Activated CD4-positive, alpha-beta T cell treated with anti-CD3 and anti-CD28 coated beads for 36 hours (primary cell): ENCODE measurements at regions not wholly inside any gene's neighbourhood (a gene's known extent, or its start where the extent isn't known, plus 50 kb on each side); places are given as distances from the start of the nearest gene placed in this dataset.
"Not testable (repeated sequence)": the region's sequence is repeated elsewhere in the genome, so short reads cannot be mapped to it uniquely, and the experiment has no call there.

Experiments used
- ATAC-seq: fragments of 200-7000 bp; cut with Tn5 transposase; one replicate; pipeline ENCODE4 v1.10.0; 2021; ENCODE audit warnings: mild to moderate bottlenecking, moderate library complexity
- CTCF ChIA-PET: fragments of 350-600 bp; sonication (Branson Sonifier 250); formaldehyde crosslinking; loops from one replicate; lab custom pipeline; 2021; ENCODE audit warnings: antibody characterized with exemption; lab: Charles Lee
- POLR2A ChIA-PET: fragments of 350-600 bp; sonication (Branson Sonifier 250); formaldehyde crosslinking; loops from one replicate; lab custom pipeline; 2021; ENCODE audit warnings: antibody characterized with exemption, inconsistent platforms; lab: Charles Lee
- DNase-seq: peaks from one replicate; pipeline ENCODE4 v3.0.0-alpha.2; 2020
- H3K27ac Mint-ChIP-seq: one replicate; pipeline ENCODE4 v1.8.0; 2021; ENCODE audit warnings: mixed read lengths
- H3K27me3 Mint-ChIP-seq: one replicate; pipeline ENCODE4 v1.8.0; 2021; ENCODE audit warnings: mixed read lengths
- H3K36me3 Mint-ChIP-seq: one replicate; pipeline ENCODE4 v1.8.0; 2021; ENCODE audit warnings: low read depth, mixed read lengths
- H3K4me1 Mint-ChIP-seq: one replicate; pipeline ENCODE4 v1.8.0; 2021; ENCODE audit warnings: mixed read lengths
- H3K4me3 Mint-ChIP-seq: one replicate; pipeline ENCODE4 v1.8.0; 2021; ENCODE audit warnings: mild to moderate bottlenecking, moderate library complexity, mixed read lengths
- H3K9me3 Mint-ChIP-seq: one replicate; pipeline ENCODE4 v1.8.0; 2021; ENCODE audit warnings: low read depth, mixed read lengths
- intact Hi-C, 2 experiments: fragments of 100-400 bp; cut with DNase I in 1 of 2; cut with micrococcal nuclease in 1 of 2; formaldehyde crosslinking; loops; one replicate each; pipeline versions ENCODE4 v1.14.2 to v1.15.1; 2022 to 2024; cut with DNase I, micrococcal nuclease

- Mint-ChIP-seq H3K27ac (no peak overlapping the region), H3K27me3 (peaks cover 11% of the 10 kb centered on the region), H3K36me3 (no peaks in the 10 kb centered on the region), H3K4me3 (no peak overlapping the region), H3K9me3 (no peaks in the 10 kb centered on the region), H3K4me1 (no peaks in the 10 kb centered on the region)
- CTCF ChIA-PET, result no interaction called here
- POLR2A ChIA-PET, result no interaction called here
- intact Hi-C loops, result no loop called here
- ATAC-seq (no peak), DNase-seq (no peak)
These were observed 374.9 kb upstream of the PODXL start for GRCh38 chr7:131931370-131931769.

- ChIA-PET POLR2A (no interaction called here), CTCF (no interaction called here)
These were observed 373.2 kb upstream of the PODXL start for GRCh38 chr7:131929632-131930031.

DNA sequence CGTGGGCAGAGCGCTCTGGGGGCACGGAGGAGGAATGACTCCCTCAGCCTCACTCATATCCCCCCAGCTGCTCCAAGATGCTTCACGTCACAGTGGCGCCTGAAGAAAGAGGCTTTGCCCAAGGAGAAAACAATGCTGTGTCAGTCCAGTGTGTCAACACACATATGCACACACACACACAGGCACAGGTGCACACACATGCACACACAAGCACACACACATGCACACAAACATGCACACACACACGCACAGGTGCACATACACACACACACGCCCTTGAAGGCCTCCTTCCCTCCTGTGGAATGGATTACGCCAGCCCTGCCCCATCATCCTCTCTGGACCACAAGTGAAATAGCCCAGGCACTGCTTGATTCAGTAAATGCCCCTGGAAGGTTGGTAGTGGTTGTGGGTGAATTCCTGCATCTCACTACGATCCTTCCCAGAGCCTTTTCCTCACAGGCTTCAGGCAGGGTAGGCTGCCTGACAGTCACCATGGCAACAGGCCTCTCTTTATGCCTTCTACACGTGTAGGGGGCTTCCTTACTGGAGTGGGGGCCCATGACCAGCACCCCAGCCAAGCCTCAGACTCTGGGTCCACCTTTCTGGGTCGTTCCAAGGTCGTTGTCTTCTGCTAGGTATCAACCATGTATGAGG, 371.5 kb upstream of the PODXL start:
- CTCF ChIA-PET, result no interaction called here
- POLR2A ChIA-PET, result no interaction called here
- no peak for ATAC-seq

More at GRCh38 chr7:131929632-131930031, 373.2 kb upstream of the PODXL start:
- Mint-ChIP-seq H3K27ac (no peak overlapping the region), H3K4me3 (no peak overlapping the region), H3K4me1 (peaks cover 4% of the 10 kb centered on the region), H3K9me3 (no peaks in the 10 kb centered on the region), H3K27me3 (peaks cover 8% of the 10 kb centered on the region), H3K36me3 (no peaks in the 10 kb centered on the region)
- no peak for ATAC-seq
- intact Hi-C loops, result no loop called here
- DNase-seq, result no peak

DNA sequence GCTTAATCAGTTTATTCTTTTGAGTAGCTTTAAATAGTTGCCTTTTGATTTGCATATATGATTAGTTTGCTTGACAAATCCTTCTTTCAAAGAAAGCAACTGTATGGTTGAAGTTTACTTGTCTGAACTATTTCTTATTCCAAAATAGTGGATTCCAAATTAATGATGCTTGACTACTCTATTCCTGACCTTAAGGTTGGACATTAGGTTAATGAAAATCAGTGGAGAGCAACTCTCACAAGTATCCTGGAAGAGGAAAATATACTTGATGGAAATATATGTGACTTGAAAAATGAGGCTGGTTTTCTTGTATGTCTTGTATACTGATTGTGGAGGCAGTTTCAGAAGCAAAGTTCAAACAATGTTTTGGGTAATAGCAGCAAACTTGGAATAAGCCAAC, 369.2 kb upstream of the PODXL start:
- H3K4me3 Mint-ChIP-seq, result no peak overlapping the region
- ChIA-PET CTCF (interaction anchor here (0.8 kb wide), 1 partner anchor 234 kb away, joined by 3 read pairs; no protein-coding TSS in a partner anchor), POLR2A (no interaction called here)
- intact Hi-C loops, result no loop called here
- no peak overlapping the region for H3K27ac Mint-ChIP-seq
- no peaks in the 10 kb centered on the region for H3K9me3 Mint-ChIP-seq
- no peak for ATAC-seq
- peaks cover 6% of the 10 kb centered on the region for H3K27me3 Mint-ChIP-seq
- H3K36me3 Mint-ChIP-seq, result no peaks in the 10 kb centered on the region
- peaks cover 4% of the 10 kb centered on the region for H3K4me1 Mint-ChIP-seq
- no peak for DNase-seq

More for the DNA sequence above, 371.5 kb upstream of the PODXL start:
- DNase-seq, result no peak
- Mint-ChIP-seq H3K4me3 (no peak overlapping the region), H3K9me3 (no peaks in the 10 kb centered on the region), H3K27ac (no peak overlapping the region), H3K27me3 (peaks cover 6% of the 10 kb centered on the region), H3K4me1 (peaks cover 4% of the 10 kb centered on the region), H3K36me3 (no peaks in the 10 kb centered on the region)
- intact Hi-C loops, result no loop called here

DNA sequence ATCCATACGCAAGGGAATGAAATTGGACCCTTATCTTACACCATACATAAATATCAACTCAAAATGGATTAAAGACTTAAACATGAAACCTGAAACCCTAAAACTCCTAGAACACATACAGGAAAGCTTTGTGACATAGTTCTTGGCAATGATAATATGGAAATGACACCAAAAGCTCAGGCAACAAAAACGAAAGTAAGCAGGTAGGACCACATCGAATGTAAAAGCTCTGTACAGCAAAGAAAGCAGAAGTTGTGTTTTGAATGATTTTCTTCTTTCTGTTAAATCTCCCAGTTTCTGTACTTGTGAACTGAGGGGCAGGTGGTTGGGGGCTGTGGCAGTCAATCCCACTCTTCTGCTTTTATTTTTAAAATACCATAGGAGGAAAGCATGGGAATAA, 368.4 kb upstream of the PODXL start:
- ATAC-seq, result no peak
- intact Hi-C loops, result no loop called here
- Mint-ChIP-seq H3K27me3 (peaks cover 6% of the 10 kb centered on the region), H3K4me1 (peaks cover 4% of the 10 kb centered on the region), H3K9me3 (no peaks in the 10 kb centered on the region), H3K27ac (no peak overlapping the region), H3K4me3 (no peak overlapping the region), H3K36me3 (no peaks in the 10 kb centered on the region)
- ChIA-PET POLR2A (no interaction called here), CTCF (interaction anchor here (0.8 kb wide), 1 partner anchor 233 kb away, joined by 3 read pairs; no protein-coding TSS in a partner anchor)
- DNase-seq, result no peak

- H3K4me1 Mint-ChIP-seq, DNase-seq, ATAC-seq, H3K27me3 Mint-ChIP-seq, H3K36me3 Mint-ChIP-seq, H3K4me3 Mint-ChIP-seq, POLR2A ChIA-PET, H3K9me3 Mint-ChIP-seq, H3K27ac Mint-ChIP-seq, intact Hi-C loops: not testable (repeated sequence)
- CTCF ChIA-PET, result interaction anchor here (0.5 kb wide), 1 partner anchor 312 kb away, joined by 3 read pairs; no protein-coding TSS in a partner anchor
These were observed 366.5 kb upstream of the PODXL start for GRCh38 chr7:131922948-131923347.

- DNase-seq (no peak), ATAC-seq (no peak)
- Mint-ChIP-seq H3K36me3 (no peaks in the 10 kb centered on the region), H3K27ac (no peak overlapping the region), H3K27me3 (peaks cover 3% of the 10 kb centered on the region), H3K4me3 (no peak overlapping the region), H3K4me1 (peaks cover 4% of the 10 kb centered on the region), H3K9me3 (no peaks in the 10 kb centered on the region)
- CTCF ChIA-PET, result interaction anchor here (1.3 kb wide), 1 partner anchor 13 kb away, joined by 3 read pairs; no protein-coding TSS in a partner anchor
- POLR2A ChIA-PET, result no interaction called here
- intact Hi-C loops, result no loop called here
These were observed 364.6 kb upstream of the PODXL start for GRCh38 chr7:131921016-131921415.

DNA sequence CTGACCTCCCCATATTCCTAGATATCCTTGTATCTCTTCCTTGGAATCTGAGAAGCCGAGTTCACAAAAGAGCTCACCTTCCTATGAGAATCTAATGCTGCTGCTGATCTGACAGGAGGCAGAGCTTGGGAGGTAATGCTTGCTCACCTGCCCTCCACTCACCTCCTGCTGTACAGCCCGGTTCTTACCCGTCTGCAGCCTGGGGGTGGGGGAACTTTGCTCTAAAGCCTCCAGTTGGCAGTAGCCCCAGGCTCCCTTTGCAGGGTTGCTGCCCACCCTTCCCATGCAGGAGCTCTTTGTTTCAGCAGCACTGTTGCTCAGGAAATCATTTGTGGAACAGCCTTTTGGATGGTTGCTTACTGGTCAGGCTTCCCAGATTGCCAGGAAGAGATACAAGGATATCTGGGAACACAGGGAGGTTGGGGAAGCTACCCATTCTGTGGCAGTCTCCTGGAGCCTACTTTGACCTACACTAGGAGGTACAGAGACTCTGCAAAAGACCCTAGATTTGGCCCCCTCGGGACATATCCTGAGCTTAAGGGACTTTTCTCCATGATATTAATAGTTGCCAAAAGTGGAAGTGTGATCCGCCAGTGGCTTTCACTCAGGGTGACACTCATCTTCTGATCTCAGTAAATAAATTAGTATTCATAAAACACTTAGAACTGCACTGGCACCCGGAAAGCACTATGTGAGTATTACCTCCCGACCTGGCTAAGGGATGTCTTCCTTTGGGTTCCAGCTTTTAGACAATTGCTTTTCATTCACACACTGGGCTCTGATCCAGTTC, 363.7 kb upstream of the PODXL start:
- Mint-ChIP-seq H3K36me3 (no peaks in the 10 kb centered on the region), H3K4me3 (no peak overlapping the region), H3K27me3 (peaks cover 3% of the 10 kb centered on the region), H3K27ac (no peak overlapping the region), H3K4me1 (peaks cover 4% of the 10 kb centered on the region), H3K9me3 (no peaks in the 10 kb centered on the region)
- ChIA-PET POLR2A (no interaction called here), CTCF (interaction anchor here (0.7 kb wide), 1 partner anchor 25 kb away, joined by 3 read pairs; no protein-coding TSS in a partner anchor)
- intact Hi-C loops, result no loop called here
- ATAC-seq, result no peak
- DNase-seq, result no peak

DNA sequence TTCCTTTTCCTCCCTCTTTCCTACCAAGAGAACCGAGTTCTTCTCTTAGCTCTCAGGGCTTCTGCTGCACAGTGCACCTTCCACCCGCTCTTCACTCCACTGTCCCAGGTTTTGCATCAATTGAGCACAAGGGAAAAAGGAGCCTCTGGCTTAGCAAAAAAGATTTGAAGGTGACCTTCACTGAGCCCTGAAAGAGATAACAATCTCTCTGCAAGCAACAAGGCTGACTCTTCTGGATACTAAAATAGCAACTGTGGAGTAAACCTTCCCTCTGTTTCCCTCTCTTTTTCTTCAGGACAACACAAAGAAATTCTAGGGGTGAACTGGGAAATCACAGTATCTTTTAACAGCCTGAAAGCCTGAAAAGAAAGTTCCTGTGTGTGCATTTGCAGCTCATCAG, 354.7 kb upstream of the PODXL start:
- no peaks in the 10 kb centered on the region for H3K9me3 Mint-ChIP-seq
- H3K27ac Mint-ChIP-seq, result no peak overlapping the region
- ATAC-seq (no peak), DNase-seq (no peak)
- no peaks in the 10 kb centered on the region for H3K36me3 Mint-ChIP-seq
- POLR2A ChIA-PET, result no interaction called here
- peaks cover 42% of the 10 kb centered on the region for H3K27me3 Mint-ChIP-seq
- H3K4me3 Mint-ChIP-seq, result no peak overlapping the region
- H3K4me1 Mint-ChIP-seq, result no peaks in the 10 kb centered on the region
- CTCF ChIA-PET, result no interaction called here
- intact Hi-C loops, result no loop called here

GRCh38 chr7:131909151-131909768, 352.8 kb upstream of the PODXL start:
- Mint-ChIP-seq H3K27ac (no peak overlapping the region), H3K9me3 (no peaks in the 10 kb centered on the region), H3K27me3 (peaks cover 42% of the 10 kb centered on the region), H3K36me3 (no peaks in the 10 kb centered on the region), H3K4me1 (no peaks in the 10 kb centered on the region), H3K4me3 (no peak overlapping the region)
- intact Hi-C loops, result no loop called here
- ATAC-seq, result no peak
- DNase-seq, result no peak
- ChIA-PET CTCF (no interaction called here), POLR2A (no interaction called here)

GRCh38 chr7:131908714-131909113, 352.3 kb upstream of the PODXL start:
- DNase-seq, result no peak
- no peaks in the 10 kb centered on the region for H3K9me3 Mint-ChIP-seq
- POLR2A ChIA-PET, result no interaction called here
- no peak overlapping the region for H3K27ac Mint-ChIP-seq
- no peak for ATAC-seq
- CTCF ChIA-PET, result interaction anchor here (1.3 kb wide), 1 partner anchor 13 kb away, joined by 3 read pairs; no protein-coding TSS in a partner anchor
- H3K36me3 Mint-ChIP-seq, result no peaks in the 10 kb centered on the region
- H3K4me1 Mint-ChIP-seq, result no peaks in the 10 kb centered on the region
- no peak overlapping the region for H3K4me3 Mint-ChIP-seq
- H3K27me3 Mint-ChIP-seq, result peaks cover 42% of the 10 kb centered on the region
- intact Hi-C loops, result no loop called here
